AG10803 (cell line): ENCODE measurements at regions not wholly inside any gene's neighbourhood (a gene's known extent, or its start where the extent isn't known, plus 50 kb on each side); places are given as distances from the start of the nearest gene placed in this dataset.

Experiments
- DNase-seq: peaks from one replicate; pipeline ENCODE4 v3.0.0; 2010; ENCODE audit warnings: low read depth
- H3K4me3 ChIP-seq: 2 replicates; pipeline ENCODE4 v1.5.1; 2011; ENCODE audit warnings: mild to moderate bottlenecking, low read length, control low read depth
- TF ChIP-seq, protein P1 (sequence below): conservative IDR thresholded peaks from 2 replicates; pipeline ENCODE4 v1.5.1; 2011; ENCODE audit warnings: mild to moderate bottlenecking, low read length, control low read depth, inconsistent platforms

DNA sequence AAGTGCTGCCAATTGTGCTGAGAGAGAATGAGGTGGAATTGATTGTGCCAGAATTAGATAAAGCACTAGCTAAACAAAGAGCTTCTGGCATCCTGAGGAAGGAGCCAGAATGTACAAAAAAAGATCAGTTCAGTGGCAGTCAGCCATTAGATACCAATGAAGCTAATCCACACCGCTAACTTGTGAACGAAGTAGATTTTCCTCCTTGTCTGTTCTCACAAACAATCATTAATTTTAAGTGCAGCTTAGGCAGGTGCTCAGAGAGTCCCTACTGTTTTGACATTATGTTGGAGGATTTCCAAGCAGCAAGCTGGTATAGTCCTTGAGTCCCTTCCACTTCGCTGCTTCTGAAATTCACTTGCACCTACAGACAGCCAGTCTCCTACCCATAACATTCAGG is 617.4 kb downstream of the CENPC start:
- no peak for DNase-seq
- TF ChIP-seq, protein P1, sequence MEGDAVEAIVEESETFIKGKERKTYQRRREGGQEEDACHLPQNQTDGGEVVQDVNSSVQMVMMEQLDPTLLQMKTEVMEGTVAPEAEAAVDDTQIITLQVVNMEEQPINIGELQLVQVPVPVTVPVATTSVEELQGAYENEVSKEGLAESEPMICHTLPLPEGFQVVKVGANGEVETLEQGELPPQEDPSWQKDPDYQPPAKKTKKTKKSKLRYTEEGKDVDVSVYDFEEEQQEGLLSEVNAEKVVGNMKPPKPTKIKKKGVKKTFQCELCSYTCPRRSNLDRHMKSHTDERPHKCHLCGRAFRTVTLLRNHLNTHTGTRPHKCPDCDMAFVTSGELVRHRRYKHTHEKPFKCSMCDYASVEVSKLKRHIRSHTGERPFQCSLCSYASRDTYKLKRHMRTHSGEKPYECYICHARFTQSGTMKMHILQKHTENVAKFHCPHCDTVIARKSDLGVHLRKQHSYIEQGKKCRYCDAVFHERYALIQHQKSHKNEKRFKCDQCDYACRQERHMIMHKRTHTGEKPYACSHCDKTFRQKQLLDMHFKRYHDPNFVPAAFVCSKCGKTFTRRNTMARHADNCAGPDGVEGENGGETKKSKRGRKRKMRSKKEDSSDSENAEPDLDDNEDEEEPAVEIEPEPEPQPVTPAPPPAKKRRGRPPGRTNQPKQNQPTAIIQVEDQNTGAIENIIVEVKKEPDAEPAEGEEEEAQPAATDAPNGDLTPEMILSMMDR: no peak
- no peak overlapping the region for H3K4me3 ChIP-seq

DNA sequence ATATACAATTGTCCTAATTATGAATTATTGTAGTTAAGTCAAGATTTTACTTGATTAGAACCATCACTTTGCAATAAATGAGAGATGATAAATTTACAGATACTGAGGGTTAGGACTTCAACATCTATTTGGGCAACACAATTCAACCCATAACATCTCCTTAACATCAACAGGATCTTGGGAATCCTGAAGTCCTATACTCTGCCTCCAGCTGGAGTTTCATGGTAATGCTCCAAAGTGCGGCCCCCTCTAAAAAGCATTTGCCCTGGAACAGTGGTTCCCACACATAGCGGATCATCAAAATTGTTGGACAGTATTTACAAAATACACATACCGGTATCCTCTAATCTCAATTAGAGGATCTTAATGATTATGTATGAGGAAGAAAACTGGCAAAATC is 618.6 kb downstream of the CENPC start:
- TF ChIP-seq, protein P1: no peak
- no peak for DNase-seq
- no peak overlapping the region for H3K4me3 ChIP-seq

DNA sequence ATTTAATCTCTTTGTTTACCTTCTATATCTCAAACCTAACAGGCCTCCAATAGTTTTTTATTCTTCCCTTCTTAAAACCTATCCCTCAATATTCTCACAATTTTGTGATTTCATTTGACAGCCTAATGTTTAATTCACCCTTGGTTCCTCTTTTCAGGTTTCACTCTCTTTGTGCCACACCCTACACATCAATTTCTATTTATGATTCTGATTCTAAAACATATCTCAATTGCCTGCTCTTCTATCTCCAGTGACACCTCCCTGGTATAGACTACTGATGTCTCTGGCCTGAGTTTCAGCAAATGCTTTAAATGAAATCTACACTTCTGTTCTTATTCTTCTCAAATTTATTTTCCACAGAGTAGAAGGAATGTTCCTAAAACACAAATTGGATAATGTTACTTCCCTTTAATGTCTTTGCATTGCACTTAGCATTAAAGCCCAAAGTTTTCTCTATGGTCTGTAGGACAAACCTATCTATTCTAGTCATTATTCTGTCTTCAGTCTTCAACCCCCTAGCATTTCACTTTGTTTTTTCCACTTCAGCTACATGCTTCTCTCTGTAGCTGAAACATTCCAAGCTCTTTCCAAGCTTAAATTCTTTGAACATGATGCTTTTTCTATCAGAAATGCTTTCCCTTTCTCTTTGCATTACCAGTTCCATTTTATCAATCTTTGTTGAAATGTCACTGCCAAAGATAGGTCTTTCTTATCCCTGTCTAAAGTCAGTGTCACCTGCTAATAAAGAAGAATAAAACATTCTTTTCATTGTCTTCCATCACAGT is 622.0 kb downstream of the CENPC start:
- no peak for DNase-seq
- H3K4me3 ChIP-seq: no peak overlapping the region
- TF ChIP-seq, protein P1: no peak

DNA sequence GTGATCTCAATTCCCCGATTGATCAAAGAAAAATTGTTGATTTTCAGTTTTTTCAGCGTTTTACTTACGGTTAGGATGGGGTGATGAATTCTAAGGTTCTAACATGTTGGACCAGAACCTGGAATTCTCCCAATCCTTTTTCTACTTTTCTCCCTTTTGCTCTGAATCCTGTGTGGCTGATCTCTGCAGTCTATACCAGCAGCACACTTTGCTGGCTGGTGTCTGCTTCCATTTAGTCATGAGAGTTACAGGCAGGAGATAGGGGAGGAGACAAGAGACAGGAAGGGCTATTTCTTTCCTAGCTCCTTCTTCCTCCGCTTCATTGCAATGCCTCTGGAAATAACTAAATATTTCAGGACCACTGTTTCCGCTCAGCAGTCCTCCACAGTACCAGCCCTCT is 623.9 kb downstream of the CENPC start:
- TF ChIP-seq, protein P1: no peak
- no peak for DNase-seq
- H3K4me3 ChIP-seq: no peak overlapping the region

DNA sequence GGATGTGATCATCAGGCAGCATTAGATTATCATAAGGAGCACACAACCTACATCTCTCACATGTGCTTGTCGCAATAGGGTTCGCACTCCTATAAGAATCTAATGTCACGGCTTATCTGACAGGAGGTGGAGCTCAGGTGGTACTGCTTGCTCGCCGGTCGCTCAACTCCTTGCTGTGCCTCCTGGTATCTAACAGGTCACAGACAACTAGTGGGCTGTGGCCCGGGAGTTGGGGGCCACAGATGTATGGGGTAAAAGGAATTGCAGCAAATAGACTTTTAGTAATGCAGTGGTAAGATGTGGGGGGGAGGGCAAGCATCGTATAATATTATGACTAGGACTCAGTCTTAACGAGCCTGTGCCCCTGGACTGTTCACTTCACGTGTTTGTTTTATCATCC is 624.8 kb downstream of the CENPC start:
- no peak overlapping the region for H3K4me3 ChIP-seq
- TF ChIP-seq, protein P1: no peak
- DNase-seq: no peak

DNA sequence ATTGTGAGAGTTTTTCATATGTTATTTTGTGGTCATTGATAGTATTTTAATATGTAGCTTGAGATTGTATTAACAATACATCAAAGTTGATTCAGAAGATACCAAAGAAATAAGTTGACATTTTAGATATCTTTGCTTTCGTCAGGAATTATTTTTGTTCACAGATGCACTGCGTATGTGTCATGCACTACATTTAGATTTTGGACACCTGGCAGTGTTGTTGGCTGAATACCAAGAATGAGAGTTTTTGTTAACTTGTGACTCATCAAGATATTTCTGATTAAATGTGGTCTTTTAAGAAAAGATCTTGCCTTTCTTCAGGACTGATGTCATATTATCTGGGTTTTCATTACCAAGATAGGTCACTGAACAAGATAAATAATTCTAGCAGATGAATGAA is 633.4 kb downstream of the CENPC start:
- DNase-seq: no peak

DNA sequence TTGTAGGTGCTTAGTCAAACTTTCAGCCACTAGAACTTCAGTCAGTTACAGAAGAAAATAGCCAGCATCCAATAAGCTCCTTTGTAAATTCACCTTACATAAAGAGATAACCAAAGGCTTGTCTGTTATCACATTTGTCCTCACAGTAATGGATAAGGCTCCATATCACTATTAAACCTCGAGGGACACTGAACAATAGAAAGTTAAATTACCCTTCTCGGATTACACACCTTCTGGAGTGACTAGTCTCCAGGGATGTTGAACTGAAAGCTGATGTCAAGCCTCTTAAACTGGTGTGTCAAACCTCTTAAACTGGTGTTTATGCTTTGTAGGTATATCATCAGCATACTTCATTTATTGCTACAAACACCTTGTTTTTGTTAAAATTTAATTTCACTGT is 639.0 kb downstream of the CENPC start:
- no peak for DNase-seq
- H3K4me3 ChIP-seq: no peak overlapping the region
- TF ChIP-seq, protein P1: no peak

More for the DNA sequence above, 633.4 kb downstream of the CENPC start:
- no peak overlapping the region for H3K4me3 ChIP-seq
- TF ChIP-seq, protein P1: no peak
